ENCODE measurements at regions not wholly inside any gene's neighbourhood (a gene's known extent, or its start where the extent isn't known, plus 50 kb on each side); places are given as distances from the start of the nearest gene placed in this dataset.

DNA sequence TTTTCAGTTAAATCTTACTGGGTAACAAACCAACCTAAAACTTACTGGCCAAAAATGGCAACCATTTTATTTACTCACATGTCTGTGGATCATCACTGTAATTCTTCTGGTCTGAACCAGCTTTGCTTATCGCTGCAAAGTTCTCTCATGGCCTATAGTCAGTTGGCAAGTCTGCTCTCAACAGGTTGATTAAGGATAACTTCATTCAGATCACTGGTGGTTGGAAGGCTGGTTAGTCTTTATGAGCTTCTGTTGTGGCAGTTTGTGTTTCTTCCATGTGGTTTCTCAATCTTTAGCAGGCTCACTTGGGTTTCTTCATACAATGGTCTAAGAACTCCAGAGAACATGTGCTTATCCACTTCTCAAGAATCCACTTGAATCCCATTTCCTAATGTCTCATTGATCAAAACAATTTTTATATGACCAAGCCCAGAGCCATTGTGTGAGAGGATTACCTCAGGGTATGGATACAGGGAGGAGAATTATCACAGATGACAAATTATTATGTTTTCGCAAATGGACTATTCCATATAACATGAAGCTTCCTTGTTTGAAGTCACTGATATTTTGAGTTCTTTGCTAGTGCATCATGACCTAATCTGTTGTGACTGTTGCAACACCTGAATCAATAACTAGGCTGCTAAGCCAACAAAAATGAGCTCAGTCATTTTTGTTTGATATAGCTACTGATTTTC is 155.4 kb upstream of the BMP2 start (continued):
- TF ChIP-seq, protein P1, sequence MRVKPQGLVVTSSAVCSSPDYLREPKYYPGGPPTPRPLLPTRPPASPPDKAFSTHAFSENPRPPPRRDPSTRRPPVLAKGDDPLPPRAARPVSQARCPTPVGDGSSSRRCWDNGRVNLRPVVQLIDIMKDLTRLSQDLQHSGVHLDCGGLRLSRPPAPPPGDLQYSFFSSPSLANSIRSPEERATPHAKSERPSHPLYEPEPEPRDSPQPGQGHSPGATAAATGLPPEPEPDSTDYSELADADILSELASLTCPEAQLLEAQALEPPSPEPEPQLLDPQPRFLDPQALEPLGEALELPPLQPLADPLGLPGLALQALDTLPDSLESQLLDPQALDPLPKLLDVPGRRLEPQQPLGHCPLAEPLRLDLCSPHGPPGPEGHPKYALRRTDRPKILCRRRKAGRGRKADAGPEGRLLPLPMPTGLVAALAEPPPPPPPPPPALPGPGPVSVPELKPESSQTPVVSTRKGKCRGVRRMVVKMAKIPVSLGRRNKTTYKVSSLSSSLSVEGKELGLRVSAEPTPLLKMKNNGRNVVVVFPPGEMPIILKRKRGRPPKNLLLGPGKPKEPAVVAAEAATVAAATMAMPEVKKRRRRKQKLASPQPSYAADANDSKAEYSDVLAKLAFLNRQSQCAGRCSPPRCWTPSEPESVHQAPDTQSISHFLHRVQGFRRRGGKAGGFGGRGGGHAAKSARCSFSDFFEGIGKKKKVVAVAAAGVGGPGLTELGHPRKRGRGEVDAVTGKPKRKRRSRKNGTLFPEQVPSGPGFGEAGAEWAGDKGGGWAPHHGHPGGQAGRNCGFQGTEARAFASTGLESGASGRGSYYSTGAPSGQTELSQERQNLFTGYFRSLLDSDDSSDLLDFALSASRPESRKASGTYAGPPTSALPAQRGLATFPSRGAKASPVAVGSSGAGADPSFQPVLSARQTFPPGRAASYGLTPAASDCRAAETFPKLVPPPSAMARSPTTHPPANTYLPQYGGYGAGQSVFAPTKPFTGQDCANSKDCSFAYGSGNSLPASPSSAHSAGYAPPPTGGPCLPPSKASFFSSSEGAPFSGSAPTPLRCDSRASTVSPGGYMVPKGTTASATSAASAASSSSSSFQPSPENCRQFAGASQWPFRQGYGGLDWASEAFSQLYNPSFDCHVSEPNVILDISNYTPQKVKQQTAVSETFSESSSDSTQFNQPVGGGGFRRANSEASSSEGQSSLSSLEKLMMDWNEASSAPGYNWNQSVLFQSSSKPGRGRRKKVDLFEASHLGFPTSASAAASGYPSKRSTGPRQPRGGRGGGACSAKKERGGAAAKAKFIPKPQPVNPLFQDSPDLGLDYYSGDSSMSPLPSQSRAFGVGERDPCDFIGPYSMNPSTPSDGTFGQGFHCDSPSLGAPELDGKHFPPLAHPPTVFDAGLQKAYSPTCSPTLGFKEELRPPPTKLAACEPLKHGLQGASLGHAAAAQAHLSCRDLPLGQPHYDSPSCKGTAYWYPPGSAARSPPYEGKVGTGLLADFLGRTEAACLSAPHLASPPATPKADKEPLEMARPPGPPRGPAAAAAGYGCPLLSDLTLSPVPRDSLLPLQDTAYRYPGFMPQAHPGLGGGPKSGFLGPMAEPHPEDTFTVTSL (CRISPR knock-in tag; IDR thresholded peaks at IDR 0.05; ENCODE audit: borderline replicate concordance): peak; percentile 92
- TF ChIP-seq, protein P2, sequence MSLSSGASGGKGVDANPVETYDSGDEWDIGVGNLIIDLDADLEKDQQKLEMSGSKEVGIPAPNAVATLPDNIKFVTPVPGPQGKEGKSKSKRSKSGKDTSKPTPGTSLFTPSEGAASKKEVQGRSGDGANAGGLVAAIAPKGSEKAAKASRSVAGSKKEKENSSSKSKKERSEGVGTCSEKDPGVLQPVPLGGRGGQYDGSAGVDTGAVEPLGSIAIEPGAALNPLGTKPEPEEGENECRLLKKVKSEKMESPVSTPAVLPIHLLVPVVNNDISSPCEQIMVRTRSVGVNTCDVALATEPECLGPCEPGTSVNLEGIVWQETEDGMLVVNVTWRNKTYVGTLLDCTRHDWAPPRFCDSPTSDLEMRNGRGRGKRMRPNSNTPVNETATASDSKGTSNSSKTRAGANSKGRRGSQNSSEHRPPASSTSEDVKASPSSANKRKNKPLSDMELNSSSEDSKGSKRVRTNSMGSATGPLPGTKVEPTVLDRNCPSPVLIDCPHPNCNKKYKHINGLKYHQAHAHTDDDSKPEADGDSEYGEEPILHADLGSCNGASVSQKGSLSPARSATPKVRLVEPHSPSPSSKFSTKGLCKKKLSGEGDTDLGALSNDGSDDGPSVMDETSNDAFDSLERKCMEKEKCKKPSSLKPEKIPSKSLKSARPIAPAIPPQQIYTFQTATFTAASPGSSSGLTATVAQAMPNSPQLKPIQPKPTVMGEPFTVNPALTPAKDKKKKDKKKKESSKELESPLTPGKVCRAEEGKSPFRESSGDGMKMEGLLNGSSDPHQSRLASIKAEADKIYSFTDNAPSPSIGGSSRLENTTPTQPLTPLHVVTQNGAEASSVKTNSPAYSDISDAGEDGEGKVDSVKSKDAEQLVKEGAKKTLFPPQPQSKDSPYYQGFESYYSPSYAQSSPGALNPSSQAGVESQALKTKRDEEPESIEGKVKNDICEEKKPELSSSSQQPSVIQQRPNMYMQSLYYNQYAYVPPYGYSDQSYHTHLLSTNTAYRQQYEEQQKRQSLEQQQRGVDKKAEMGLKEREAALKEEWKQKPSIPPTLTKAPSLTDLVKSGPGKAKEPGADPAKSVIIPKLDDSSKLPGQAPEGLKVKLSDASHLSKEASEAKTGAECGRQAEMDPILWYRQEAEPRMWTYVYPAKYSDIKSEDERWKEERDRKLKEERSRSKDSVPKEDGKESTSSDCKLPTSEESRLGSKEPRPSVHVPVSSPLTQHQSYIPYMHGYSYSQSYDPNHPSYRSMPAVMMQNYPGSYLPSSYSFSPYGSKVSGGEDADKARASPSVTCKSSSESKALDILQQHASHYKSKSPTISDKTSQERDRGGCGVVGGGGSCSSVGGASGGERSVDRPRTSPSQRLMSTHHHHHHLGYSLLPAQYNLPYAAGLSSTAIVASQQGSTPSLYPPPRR (CRISPR knock-in tag; IDR thresholded peaks at IDR 0.05; ENCODE audit: borderline replicate concordance): no peak
- TF ChIP-seq, protein P3, sequence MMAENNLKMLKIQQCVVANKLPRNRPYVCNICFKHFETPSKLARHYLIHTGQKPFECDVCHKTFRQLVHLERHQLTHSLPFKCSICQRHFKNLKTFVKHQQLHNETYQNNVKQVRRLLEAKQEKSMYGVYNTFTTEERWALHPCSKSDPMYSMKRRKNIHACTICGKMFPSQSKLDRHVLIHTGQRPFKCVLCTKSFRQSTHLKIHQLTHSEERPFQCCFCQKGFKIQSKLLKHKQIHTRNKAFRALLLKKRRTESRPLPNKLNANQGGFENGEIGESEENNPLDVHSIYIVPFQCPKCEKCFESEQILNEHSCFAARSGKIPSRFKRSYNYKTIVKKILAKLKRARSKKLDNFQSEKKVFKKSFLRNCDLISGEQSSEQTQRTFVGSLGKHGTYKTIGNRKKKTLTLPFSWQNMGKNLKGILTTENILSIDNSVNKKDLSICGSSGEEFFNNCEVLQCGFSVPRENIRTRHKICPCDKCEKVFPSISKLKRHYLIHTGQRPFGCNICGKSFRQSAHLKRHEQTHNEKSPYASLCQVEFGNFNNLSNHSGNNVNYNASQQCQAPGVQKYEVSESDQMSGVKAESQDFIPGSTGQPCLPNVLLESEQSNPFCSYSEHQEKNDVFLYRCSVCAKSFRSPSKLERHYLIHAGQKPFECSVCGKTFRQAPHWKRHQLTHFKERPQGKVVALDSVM (CRISPR knock-in tag; IDR thresholded peaks at IDR 0.05): no peak
- TF ChIP-seq LCORL (IDR thresholded peaks at IDR 0.05) (no peak), LCORL (CRISPR knock-in tag; IDR thresholded peaks at IDR 0.05) (0 out of 2 replicates have a peak, but pooled peaks have one; percentile 17), FOXA1 (IDR thresholded peaks at IDR 0.05) (no peak), FOXA1 (CRISPR knock-in tag; IDR thresholded peaks at IDR 0.05) (peak; percentile 55), FOXJ3 (CRISPR knock-in tag; IDR thresholded peaks at IDR 0.05; ENCODE audit: borderline replicate concordance) (peak; percentile 24; the same call in 1 of the 2 replicates), TRIM24 (CRISPR knock-in tag; IDR thresholded peaks at IDR 0.05) (peak; percentile 65; the same call in 1 of the 2 replicates), RFXANK (CRISPR knock-in tag; IDR thresholded peaks at IDR 0.05) (no peak), ZNF496 (CRISPR knock-in tag; IDR thresholded peaks at IDR 0.05; ENCODE audit: insufficient replicate concordance) (no peak), CREB1 (IDR thresholded peaks at IDR 0.05) (0 out of 2 replicates have a peak, but pooled peaks have one; percentile 27), CREB1 (CRISPR knock-in tag; IDR thresholded peaks at IDR 0.05) (no peak), ZFP36L1 (CRISPR knock-in tag; IDR thresholded peaks at IDR 0.05) (0 out of 2 replicates have a peak, but pooled peaks have one; percentile 66)
- TF ChIP-seq, protein P4, sequence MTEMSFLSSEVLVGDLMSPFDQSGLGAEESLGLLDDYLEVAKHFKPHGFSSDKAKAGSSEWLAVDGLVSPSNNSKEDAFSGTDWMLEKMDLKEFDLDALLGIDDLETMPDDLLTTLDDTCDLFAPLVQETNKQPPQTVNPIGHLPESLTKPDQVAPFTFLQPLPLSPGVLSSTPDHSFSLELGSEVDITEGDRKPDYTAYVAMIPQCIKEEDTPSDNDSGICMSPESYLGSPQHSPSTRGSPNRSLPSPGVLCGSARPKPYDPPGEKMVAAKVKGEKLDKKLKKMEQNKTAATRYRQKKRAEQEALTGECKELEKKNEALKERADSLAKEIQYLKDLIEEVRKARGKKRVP (CRISPR knock-in tag; IDR thresholded peaks at IDR 0.05): peak in 1 of 2 experiments; percentile 96; a peak in 2 of 4 replicates
